ENCODE measurements at regions not wholly inside any gene's neighbourhood (a gene's known extent, or its start where the extent isn't known, plus 50 kb on each side); places are given as distances from the start of the nearest gene placed in this dataset.

DNA sequence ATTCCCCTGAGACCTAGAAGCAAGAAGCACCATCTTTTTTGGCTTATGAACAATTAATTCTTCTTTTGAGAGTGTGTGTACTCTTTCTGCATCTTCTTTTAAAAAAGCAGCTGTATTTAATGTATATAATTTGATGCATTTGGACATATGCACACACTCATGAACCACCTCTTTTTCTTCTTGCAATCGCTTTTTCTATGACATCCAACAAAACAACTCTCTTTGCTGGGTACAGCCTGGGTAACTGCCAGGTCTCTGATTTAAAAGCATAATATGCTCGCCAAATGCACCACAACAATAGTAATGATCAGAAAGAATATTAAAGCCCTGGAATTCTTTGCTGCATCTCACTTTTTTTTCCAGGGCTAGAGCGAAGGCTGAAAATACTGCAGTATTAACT is 97.3 kb downstream of the HAPSTR1 start:
- no peak for DNase-seq

DNA sequence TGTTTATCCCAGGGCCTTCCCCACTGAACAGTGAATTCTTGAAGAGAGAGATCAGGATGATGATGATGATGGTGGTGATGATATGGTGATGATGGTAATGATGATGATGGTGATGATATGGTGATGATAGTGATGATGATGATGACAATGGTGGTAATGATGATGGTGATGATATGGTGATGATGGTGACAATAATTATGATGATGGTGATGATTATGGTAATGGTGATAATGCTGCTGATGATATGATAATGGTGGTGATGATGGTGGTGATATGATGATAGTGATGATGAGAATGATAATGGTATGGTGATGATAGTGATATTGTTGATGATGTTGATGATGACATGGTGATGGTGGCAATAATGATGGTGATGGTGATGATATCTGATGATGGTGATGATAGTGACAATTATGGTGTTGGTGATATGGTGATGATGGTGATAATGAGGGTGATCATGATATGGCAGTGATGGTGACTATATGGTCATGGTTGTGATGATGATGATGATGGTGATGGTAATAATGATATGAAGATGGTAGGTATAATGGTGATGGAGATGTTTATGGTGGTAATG is 99.9 kb downstream of the HAPSTR1 start:
- no peak for DNase-seq

DNA sequence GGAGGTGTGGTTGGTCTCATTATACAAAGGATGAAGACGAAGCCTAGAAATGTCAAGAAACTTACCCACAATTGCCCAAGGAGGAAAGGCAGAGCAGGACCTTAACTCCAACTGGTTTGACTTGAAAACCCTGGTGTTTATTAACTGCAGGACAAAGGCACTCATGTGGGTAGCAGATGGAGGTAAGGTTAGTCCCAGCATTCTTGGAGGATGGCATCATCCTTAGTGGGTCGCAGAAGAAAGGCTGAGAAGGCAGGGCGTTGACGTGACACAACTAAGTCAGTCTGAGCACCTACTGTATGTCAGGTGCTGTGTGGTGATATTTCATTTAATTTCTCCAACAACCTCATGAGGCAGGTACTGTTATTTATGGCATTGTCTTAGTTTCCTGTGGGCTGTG is 101.3 kb downstream of the HAPSTR1 start:
- no peak for DNase-seq

DNA sequence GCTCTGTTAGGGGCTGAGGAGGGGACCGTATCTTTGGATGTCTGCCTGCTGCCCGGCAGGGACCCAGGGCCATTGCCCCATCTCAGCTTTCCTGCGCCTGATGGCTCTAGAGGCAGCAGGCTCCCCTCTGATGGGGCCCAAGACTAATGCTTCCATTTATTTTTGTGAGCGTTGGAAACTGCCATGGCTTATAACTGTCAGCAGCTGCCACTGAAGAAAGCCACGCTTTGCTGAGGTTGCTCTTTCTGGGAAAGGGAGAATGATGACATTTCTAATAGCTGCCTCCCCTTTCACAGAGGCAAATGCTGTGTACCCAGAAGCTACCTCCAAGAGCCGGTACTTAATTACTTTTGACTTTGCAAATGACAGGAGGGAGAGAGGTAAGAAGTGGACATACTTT is 103.8 kb downstream of the HAPSTR1 start:
- no peak for DNase-seq

DNA sequence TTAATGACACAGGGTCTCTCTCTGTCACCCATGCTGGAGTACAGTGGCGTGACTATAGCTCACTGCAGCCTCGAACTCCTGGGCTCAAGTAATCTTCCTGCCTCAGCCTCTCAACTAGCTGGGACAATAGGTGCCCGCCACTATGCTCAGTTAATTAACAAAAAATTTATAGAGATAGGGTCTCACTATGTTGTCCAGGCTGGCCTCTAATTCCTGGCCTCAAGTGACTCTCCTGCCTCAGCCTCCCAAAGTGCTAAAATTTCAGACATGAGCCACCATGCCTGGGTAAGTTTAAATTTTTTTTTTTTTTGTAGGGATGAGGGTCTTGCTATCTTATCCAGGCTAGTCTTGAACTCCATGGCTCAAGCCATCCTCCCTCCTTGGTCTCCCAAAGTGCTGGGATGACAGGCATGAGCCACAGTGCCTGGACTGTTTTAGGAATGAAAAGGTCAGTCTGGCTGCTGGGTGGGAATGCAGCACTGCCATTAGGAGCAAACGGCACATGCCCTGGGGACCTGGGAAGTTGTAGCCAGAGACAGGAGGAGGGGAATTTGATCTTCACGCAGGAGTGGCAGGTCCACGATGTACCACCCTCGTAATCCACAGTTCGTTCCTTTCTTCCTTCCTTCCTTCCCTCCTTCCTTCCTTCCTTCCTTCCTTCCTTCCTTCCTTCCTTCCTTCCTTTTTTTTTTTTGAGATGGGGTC is 106.7 kb downstream of the HAPSTR1 start:
- DNase-seq = no peak

DNA sequence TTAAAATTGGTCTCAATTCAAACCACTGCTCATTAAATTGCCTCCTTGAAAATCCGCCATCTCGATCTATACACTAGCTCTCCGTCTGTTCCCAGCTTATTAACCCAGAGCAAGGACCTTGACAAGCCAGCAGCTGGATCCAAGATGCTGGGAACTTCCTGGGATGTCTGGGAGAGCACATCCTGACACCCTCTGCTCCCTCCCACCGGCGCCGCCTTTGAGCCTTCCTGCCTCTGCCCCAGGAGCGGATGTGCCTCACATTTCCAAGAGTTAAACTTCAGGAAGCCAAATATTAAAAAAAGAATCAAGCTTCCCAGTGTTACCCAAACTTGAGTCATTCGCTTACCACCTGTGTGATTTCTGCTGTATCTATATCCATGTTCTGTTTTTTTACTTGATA is 107.9 kb downstream of the HAPSTR1 start:
- DNase-seq = no peak

DNA sequence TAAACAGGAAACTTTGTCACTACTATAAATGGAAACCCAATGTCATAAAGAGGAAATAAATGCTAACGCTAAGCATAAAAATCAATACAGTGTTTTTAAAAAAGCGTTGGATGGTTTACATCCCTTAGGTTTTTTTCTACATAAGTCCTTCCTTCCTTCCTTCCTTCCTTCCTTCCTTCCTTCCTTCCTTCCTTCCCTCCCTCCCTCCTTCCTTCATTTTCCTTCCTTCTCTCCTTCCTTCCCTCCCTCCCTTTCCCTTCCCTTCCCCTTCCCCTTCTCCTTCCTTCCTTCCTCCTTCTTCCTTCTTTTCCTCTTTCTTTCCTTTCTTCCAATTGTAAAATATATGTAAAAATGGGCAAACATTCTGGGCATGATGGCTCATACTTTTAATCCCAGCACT is 108.3 kb downstream of the HAPSTR1 start:
- no peak for DNase-seq

DNA sequence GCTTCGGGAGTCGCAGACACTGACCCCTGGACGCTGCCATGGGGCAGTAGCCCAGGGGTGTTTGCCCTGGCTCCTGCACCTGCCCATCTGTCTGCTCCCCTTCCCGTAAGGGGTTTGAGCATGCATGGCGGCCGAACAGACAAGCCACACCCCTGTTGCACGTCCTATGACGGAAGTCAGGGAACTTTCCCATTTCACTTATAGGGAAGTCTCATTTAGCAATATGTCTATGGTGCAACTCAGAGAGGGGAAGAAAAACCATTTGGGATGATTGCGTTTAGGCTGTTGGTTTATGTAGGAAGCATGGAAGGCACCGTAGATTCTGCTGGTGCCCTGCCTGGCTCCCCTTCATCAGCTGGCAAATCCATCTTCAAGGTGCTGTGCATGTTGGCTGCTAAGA is 112.5 kb downstream of the HAPSTR1 start:
- no peak for DNase-seq

DNA sequence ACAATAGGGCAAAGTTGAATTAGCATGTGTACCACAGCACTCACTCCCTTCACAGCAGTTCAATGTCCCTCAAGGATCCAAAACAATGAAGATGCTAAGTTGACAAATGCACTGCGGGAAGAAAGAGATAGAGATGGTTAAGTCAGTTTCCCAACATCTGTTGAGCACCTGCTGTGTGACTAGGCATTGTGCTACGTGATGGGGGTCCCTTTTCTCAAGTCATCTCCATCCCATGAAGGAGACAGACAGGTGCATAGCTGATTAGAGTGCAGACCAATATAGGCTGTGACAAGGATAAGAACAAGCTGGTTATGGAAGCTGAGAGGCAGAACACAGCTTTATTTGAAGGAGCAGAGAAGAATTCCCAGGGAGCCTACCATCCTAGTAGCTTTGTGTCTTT is 114.2 kb downstream of the HAPSTR1 start:
- no peak for DNase-seq

DNA sequence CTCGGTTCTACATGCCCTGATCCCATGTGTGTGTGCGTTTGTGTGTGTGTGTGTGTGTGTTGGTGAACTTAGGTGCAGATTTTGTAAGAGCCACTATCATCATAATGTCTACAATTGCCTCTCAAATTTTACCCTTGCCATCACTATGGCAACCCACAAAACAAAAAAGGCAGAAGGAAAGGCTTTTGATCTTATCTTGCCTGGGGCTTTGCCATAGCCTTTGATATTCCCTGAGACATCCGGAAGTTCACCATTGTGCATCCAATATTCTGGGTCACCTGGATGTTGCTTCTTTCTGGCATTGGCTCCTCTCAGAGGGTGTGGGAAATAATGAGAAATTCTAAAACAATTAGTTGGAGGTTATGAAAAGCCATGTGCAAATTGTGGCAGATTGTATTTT is 114.7 kb downstream of the HAPSTR1 start:
- DNase-seq = no peak

DNA sequence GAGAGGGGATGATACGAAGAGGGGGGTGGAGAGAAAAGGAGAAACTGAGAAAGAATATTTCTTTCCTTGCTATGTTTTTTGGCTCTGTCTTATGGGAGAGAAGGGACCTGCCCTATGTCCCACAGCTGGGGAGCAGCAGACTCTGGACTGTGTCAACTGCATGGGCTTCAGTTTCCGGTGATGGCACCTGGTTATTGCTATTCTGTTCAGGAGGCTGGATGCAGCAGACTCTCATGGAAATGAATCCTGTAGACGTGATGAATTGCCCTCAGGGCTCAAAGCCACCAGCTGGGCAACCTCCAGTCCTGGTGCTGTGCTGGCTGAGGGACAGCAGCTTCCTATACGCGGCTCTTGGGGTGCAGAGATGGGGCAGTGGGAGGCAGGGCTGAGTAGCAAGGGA is 121.2 kb downstream of the HAPSTR1 start:
- DNase-seq = no peak

DNA sequence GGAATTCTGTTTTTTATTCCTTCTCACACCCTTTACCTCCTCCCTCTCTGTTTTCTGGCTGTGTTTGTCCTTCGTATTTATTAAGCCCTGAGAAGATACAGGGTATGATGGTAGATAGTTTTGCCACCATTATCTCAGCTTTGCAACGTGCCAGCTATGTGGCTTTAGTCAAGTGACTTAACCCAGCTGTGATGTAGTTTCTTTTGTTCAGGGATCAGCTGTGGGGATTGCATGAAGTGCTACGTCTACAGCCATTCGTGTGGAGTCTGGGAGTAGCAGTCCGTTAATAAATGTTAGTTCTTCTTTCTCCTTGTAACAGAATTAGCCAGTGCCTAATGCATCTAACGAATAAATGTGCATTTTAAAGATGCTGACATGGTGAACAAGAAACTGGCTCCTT is 128.4 kb downstream of the HAPSTR1 start:
- DNase-seq = no peak

DNA sequence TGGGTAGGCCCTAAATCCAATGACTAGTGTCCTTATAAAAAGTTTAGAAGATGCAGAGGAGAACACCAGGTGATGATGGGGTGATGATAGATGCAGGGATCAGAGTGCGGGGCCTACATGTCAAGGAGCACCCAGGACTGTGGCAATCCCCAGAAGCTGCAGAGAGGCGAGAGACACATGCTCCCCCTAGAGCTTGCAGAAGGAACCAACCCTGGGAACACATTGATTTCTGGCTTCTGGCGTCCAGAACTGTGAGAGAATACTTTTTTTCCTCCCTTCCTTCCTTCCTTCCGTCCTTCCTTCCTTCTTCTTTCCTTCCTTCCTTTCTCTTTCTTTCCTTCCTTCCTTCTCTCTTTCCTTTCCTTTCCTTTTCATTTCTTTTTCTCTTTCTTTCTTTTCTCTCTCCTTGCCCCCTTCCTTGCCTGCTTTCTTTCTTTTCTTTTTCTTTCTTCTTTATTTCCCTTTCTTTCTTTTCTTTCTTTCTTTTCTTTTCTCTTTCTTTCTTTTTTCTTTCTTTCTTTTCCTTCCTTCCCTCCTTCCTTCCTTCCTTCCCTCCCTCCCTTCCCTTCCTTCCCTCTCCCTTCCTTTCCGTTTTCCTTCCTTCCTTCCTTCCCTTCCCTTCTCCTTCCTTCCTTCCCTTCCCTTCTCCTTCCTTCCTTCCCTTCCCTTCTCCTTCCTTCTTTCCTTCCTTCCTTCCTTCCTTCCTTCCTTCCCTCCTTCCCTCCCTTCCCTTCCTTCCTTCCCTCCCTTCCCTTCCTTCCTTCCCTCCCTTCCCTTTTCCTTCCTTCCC is 134.3 kb downstream of the HAPSTR1 start:
- DNase-seq = peak; percentile 12

DNA sequence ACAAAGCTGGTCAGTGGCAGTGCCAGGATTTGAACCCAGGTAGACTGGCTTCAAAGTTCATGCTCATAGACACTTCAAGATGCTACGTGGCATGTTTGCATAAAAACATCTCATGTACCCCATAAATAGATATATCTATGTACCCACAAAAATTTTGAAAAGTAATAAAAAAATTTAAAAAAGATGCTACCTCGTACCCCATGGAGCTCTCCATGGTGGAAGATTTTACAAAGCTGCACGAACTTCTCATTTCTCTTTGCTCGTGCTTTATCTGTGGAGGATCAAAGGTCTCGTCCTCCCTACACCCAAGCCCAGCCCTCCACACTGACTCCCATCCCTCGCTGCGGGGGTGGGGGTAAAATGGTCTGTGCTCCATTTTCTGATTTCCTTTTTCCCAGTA is 135.5 kb downstream of the HAPSTR1 start:
- DNase-seq = no peak

DNA sequence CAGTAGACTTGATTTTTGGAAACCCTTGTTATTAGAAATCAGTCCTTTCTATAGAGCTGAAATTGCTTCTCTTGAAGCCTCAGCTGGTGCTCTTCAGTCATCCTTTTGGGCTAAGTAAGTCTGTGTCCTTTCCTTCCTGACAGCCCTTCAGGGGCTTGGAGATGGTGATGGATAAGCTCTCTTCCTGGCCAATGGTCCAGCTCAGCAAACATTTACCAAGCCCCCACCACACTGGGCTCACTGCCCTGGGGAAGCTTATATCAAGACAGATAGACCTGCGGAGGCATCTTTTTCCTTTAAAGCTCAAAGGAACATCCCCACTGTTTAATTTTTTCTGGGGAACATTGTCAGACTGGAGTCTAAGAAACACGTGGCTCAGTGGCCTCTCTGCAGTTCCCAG is 139.6 kb downstream of the HAPSTR1 start:
- no peak for DNase-seq

DNA sequence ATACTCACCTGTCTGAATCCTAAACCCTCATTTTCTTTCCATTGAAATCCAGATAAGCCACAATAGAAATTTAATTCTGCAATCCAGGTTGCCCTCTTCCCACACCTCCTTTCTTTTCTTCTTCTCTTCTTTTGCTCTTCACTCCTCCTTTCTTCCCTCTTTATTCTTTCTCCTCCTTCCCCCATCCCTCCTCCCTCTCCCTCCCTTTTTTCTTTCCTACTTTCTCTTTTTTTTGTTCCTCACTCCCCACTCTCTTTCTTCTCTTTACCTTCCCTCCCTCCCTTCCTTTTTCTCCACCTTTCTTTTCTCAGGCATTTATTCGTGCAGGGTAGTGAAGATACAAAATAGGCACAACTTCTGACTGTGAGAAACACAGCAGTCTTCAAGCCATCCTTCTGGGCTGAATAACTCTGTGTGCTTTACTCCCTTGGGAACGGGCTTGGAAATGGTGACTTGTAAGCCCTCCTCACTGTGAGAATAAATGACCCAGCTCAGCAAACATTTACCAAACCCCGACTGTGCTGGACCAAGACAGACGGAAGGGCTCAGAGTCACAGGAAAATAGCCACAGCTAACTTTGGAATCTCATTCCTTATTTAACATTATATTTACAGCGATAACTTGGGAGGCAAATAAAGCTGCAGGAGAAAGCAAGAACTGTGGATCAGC is 140.8 kb downstream of the HAPSTR1 start:
- no peak for DNase-seq

DNA sequence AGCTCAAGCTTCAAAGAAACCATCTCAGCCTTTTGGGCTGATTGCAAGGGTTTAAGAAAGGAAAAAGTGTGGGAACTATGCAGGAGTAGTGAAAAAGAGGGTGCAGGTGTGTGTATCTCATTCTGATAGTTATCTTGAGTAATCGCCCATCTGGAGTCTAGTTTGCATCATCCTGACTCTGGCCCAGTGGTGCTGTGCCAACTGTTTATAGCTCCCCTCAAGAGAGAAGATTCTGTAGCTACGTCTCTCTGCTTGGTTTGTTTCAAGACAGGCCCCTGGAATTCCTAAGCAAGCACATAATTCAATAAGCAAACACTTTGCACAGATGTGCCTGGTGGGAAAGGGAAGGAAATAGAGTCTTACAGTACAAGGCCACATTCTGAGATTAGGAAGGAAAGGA is 144.4 kb downstream of the HAPSTR1 start:
- DNase-seq = no peak

DNA sequence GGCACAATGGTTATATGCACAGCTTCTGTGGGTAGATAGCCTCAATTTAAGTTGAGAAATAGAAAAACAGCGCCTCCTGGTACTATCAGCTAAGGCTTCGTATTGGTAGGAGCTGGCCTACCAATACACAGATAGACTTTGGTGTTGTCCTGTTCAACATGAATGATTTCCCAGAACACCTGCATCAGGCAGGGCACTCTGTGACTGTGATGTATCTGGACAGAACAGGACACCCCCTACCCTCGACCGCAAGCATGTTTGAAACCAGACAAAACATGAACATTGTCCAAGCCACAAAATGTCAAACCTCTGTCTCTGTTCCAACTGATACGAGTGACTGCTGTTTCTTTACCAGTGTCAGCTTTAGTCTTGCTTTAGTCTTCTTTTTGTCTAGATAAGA is 144.9 kb downstream of the HAPSTR1 start:
- no peak for DNase-seq

DNA sequence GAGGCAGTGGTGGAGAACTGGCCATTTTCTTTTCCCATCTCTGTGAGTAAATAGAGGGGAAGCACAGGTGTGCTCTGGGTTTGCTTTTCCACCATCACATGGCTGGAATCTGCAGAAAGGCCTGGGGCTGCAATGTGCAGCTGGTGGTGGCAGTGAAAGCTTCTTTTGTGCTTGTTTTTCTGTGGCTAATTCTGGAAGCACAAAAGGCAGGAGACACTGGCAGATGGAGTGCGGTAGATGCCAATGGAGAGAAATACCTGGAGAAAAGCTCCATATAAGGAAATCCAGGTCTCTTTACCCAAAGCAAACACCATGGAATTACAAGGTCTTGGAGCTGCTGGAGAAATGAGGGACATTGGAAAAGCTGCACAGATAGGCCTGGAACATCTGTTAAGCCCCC is 146.9 kb downstream of the HAPSTR1 start:
- no peak for DNase-seq

DNA sequence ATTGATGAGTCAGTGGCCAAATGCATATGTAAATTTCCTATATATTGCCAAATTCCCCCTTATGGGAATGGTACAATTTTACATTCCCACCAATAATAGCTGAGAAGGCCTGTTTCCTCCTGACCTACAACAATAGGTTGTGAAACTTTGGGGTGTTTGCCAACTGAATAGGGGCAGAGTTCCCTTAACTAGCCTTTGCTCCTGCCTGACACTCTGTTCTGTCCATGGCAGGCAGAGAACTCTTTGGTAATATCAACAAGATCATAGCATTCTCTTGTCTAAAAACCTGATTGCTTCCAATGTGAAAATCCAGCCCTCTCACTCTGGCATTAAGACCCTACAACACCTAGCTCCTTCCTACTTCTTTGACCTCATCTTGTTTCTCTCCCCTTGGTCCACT is 149.7 kb downstream of the HAPSTR1 start:
- DNase-seq = no peak

DNA sequence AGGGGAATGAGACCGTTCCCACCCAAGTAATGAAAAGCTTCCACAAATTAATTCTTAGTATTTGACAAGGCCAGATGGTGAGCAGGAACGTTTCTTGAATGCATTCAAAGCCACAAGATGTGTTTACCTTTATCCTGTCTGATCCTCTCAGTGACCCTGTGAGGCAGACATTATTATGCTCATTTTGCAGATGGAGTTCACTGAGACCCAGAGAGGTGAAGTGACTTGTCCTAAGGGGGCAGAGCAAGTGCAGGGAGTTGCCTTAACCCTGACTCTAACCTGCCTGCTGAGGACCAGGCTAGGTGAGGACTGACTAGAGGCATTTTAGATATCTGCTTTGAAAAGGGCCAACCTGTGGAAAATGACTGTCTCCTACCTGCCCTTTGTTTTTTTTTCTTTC is 156.7 kb downstream of the HAPSTR1 start:
- no peak for DNase-seq

DNA sequence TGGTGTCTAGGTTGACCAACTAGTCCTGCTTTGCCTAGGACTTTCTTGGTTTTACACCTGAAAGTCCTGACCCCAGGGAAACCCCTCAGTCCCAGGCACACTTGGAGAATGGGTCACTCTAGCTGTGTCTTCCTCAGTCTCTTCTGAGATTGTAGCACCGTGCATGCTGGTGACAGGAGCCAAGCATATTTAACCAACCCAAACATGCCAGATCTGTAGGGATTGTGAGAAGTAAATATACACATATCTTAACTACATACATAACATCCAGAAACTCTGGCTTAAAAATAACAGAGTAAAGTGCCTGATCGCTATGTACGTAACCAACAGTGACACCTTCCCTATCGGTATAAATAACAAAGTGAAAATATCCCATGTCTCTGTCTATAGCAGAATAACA is 158.1 kb downstream of the HAPSTR1 start:
- DNase-seq = no peak

DNA sequence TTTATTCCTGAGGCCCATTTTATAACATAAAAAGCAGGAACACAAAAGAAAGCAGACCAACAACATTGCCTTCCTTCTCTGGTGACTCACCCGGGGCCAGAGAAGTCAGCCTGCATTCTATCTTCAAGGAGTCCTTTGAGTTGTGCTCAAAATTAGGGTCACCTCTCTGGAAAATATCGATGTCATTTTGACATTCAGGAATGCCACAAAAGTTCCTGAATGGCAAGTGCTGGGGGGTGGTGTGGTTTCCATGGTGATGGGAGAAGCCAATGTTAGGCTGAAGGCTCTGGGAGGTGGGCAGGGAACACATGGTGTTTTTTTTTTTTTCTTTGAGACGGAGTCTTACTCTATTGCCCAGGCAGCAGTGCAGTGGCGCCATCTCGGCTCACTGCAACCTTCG is 159.6 kb downstream of the HAPSTR1 start:
- DNase-seq = no peak

DNA sequence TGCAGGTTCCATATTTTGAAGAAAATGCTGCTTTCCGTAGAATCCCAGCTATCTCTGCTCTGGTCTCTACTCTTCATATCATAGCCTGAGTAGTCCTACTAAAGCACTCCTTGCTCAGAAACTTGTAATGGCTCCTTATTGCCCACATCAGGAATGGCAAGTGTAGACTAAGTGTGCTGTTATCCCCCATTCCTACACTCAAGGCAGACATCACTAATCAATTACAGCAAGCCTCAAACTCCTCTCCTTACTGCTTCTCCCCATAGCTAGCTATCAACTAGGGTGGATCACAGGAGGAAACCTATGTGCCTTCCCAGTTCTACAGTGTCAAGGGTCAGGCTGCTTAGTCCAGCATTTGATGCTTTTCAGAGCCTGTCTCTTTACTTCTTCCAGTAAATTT is 163.4 kb downstream of the HAPSTR1 start:
- DNase-seq = no peak
